ENCODE measurements at regions not wholly inside any gene's neighbourhood (a gene's known extent, or its start where the extent isn't known, plus 50 kb on each side); places are given as distances from the start of the nearest gene placed in this dataset.
A peak's percentile ranks its signal among the peaks of the same experiment; 100 is the strongest.
"Not testable (repeated sequence)": the region's sequence is repeated elsewhere in the genome, so short reads cannot be mapped to it uniquely, and the experiment has no call there.

DNA sequence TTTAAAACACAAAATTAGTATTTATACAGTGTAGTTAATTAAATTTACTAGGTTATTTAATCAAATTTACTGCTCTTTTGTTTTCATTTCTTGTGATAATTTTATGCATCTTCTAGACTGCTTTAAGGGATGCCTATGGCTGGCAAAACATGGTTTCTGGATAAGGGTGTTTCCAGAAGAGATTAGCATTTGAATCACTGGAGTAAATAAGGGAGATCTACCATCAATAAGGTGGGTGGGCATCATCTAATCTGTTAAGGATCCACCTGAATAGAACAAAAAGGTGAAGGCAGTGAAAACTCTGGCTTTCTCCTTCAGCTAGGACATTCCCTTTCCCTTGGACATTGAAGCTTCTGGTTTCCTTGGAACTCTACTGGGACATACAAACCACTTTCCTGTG lies 146.2 kb upstream of the LAMA2 start:
- no peak for DNase-seq

DNA sequence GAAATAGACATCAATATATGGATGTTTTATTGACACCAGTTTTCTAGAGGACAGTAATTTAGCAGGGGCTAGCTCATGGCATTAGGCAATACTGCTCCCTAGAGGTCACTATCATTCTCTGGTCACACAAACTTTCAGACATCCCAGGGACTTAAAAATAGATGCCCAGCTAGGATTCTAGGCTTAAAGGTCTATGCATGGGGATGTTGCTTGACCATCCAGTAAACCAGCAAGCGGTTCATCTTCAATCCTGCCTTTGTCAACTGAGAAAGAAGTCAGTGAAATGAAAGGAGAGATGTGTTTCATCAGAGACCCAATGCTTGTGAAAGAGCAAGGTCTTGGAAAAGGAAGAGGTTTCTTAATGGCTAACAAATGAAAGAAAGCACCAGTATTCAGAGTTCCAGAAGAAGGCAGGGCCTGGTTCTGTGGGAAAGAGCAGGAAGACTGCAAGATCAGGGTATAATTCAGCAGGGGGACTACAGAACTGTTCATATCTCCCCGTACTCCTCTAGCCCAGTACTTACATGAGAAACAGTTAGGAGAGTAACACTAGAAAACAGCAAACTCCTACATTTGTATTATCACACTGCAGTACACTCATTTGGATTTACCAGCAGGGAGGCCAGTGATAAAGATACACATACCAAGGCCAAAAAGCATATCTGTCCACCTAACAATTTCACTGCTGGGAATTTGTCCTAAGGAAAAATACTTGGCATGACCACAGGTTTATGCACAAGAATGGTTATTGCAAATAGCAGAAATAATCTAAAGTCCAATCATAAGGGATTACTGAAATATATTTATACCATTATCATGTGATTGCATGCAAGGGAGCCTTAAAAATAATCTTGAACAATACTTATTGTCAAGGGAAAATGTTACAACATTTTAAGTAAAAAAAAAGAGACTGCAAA lies 151.4 kb upstream of the LAMA2 start:
- DNase-seq = no peak

DNA sequence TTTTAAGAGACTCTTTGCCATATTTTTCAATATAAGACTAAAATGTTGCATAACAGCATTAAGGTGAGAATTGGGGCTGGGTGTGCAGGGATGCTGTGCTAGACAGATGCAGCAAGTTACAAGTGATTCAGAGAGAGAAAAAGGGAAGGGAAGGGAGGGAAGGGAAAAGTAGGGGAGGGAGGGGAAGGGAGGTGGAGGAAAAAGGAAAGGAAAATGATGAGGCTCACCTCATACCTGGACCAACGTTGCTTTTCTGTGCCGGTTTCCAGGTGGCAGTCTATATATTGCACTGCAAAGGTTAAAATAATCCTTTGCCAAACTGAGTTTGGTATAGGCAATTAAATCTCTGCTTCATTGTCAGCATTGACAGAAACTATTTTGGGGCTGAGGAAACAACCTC lies 155.4 kb upstream of the LAMA2 start:
- no peak for DNase-seq

DNA sequence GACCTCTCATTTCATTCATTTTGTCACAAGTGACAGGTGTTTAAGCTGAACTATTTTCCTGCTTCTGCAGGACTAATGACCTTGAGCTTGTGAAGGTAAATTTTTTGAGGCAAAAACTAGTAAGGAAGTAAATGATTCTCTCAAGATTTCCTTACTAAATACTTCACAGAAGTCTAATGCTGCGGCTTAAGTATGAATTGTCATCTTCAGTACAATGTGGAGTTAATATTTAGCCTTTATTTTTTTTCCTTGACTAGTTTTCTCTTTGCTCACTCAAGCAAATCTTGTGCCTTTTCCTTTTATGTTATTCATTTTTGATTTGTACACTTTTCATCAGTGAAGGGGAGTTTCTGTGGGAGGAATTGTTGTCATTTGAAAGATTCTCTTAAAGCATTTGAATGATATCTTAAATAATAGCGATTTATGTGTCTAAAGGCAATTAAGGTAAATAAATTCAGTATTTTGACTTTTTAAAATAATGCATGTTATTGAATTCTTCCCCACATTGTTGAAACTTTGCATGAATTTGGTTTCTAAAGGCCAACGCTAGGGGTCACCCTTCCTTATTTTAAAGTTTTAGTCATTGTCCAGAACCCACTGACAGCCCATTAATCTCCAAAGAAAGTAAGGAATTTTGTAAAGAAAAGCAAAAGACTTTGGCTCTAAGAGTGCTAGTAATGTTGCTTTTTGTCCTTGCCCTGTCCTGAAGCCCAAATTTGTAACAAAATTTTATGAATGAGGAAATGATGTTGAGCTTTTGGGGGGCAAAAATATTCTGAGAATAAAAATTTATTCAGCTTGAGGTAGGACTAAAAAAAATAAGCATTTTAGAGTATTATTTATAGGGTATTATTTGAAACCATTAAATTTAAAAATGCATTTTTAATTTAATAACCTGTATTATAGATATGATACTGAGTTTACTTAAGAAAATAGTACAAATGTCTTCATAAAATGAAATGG lies 157.4 kb upstream of the LAMA2 start:
- peak; percentile 21 for DNase-seq

DNA sequence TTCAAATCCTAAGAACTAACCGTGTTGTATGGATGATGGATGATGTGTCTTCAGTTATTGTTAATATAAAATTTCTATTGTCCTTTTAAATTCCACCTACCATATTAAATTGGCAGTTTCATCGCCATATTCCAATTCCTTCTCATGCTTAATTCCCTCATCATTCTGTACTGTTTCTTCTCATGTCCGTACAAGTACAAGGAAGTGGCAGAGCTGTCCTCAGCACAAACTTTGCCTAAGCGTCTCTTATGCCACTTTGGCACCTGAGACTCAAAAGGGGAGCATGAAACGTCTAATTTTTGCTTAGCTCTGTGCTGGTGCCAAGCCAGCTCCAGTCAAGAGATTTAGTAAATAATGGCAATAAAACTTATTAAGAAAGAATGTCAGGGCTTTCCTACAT lies 158.2 kb upstream of the LAMA2 start:
- DNase-seq = no peak

DNA sequence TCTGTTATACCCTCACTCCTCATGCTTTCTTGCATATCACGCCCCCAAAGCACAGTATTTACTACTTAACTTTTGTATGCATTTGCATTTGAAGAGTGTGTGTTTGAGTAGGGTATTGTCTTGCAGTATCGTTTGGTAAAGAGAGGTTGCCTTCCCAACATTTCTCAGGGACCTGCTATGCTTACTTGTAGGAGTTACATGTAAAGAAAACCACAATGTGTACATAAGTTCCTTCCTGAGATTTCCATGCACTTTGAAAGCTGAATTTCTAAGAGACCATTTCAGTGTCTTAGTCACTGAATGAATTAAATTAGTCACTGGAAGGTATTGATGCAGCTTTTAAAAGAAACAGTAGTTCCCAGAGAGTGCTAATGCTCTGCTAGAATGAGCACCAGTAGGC lies 159.3 kb upstream of the LAMA2 start:
- DNase-seq = no peak

DNA sequence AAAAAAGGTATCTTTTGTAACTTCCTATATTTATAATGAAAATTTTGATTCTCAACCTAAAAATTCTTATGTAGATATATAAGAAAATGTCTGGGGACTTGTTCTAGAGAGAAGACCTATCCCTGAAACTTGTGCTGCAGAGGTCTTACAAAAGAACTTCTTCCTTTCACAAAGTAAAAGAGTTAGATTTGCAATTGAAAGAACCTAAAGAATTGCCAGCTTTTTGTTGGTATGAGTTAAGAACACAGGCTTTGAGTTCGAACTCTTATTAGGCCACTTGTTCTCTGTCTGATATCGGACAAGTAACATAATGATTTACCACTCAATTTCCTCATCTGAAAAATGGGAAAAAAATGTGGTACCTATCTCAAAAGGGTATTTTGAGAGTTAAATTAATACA lies 162.0 kb upstream of the LAMA2 start:
- DNase-seq = no peak

DNA sequence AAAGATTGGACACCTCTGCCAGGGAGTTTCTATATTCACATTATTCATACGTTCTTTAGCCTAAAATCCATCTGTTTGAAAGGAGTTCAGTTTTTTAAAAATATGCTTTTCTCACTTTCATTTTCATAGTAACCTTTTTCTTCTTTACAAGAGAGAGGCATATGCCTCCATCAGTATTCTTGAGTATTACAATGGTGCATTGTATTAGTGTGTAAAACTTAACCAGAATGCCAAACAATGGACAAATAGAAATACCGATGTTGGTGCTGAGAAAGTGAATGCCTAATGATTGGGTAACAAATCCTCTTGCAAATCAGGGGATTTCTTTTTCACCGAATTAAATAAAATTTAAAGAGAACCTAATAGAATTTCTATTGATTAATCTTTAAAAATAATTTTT lies 163.2 kb upstream of the LAMA2 start:
- DNase-seq = no peak

DNA sequence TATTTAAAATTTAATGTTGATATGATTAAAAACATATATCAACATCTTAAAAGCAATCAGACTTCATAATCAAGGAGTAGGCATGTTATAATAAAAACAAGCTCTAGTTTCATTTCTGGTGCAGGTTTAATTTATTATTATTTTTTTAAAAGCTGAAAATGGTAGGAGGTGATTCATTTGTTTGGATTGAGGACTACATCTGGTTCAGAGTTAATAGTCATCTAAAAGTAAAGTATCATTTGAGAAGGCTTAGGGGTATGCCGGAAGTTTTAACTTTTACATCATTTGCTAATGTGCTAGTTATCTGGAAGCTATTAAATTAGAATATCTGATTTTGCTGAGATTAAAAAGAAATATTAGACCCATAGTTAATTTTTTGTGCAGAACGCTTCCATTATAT lies 169.5 kb upstream of the LAMA2 start:
- no peak for DNase-seq

DNA sequence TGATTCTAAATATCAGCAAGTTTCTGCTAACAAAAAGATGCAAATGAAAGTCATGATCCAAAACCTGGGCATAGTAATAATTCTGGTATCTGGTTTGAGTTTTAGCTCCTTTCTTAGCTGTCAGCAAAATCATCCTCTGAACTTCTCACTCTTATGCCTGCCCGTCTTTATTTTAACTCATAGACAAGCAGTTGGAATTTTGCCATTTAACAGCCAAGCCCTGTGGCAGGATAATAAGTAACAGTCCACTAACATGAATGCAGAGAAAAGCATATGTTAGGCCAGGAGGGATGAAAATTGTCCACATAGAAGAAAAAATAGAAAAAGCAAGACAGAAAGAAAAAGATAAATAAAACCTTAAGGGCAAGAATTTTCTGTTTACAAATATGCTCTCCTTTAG lies 170.0 kb upstream of the LAMA2 start:
- DNase-seq = no peak

DNA sequence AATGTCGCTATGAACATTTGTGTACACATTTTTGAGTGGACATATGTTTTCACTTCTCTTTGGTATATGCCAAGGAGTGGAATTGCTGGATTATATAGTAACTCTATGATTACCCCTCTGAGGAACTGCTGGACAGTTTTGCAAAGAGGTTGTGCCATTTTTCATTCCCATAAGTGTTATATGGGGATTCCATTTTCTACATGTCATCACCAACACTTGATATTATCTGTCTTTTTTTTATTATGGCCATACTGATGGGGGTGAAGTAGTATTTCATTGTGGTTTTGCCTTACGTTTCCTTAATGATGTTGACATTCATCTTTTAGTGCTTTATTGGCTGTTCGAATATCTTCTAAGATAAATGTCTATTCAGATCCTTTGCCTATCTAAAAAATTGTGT lies 171.8 kb upstream of the LAMA2 start:
- DNase-seq = no peak

DNA sequence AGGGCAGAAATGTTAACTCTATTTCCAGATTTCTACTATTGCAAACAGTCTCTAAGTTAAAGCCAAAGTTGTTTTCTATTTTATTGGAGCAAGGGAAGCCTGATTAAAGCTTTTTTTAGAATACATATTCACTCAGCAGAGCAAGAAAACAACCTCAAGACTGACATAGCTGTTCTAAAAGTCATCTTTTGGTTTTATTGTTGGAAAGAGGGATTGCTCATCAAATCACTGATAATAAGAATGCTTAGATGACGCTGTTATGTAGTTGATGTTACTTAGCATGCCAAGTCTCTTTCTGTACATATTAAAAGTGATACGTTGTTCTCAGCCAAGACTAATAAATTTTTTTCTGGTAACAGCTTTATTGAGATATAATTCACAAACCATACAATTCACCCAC lies 172.6 kb upstream of the LAMA2 start:
- no peak for DNase-seq

DNA sequence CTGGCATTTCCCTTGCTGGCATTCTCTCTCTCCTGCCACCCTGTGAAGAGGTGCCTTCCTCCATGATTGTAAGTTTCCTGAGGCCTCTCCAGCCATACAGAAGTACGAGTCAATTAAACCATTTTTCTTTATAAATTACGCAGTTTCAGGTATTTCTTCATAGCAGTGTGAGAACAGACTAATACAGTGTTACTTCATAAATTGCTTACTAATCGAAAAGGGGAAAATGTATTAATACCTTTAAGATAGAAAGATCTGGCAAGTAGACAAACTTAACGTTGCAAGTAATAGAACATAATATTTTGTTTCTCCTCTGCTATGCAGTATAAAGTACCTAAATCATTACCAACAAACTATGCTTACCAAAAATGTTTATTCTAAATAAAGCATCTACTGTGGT lies 178.3 kb upstream of the LAMA2 start:
- DNase-seq = no peak

DNA sequence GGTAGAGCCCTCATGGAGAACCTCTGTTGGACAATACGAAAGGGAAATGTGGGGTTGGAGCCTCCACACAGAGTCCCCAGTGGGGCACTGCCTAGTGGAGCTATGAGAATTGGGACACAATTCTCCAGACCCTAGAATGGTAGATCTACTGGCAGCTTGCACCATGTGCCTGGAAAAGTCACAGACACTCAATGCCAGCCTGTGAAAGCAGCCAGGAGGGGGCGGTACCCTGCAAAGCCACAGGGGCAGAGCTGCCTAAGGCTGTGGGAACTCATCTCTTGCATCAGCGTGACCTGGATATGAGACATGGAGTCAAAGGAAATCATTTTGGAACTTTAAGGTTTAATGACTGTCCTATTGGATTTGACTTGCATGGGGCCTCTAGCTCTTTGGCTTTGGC lies 179.1 kb upstream of the LAMA2 start:
- DNase-seq = not testable (repeated sequence)

DNA sequence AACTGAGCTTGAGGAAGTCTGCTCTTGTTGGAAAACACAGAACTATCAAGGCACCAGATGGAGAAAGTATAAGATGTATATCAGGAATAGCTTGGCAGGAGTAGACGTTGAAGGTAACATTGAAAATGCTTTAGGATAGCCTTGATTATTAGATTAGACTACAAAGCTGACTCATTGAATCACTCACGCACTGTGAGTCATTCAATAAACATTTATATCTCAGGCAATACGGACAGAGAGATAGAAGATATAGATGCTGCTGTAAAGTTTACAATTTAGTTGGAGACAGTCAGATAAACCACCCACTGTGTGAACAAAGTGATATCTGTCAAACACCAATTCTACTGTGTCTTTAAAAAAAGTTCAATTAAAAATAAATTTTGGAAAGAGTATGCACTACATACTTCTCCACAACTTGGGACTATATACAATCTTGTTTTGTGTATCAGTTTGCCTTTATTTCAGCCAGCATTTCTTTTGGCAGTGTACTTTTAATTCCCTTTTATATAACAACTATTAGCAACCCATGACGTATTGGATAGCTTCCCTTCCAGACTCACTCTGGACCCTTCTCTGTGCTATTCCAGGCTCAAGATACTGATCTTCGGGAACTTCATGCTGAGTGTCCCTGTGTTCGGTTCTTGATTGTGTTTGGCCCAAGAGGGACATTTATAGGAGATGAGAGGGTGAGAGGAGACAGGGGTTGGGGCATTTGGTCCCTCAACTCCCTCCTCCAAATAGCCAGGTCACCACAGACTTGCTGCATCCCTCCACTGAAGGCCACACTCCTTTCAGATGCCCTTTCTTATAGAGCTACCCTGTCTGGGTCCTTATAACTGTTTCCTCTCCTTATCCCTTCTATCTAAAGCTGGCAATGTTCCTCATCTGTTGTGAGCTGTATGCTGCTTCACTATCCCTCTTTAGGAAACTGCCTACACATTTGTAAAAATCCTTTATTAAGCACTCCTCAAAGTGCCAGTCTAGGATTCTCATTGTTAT lies 176.6 kb upstream of the PTPRK start:
- no peak for DNase-seq

DNA sequence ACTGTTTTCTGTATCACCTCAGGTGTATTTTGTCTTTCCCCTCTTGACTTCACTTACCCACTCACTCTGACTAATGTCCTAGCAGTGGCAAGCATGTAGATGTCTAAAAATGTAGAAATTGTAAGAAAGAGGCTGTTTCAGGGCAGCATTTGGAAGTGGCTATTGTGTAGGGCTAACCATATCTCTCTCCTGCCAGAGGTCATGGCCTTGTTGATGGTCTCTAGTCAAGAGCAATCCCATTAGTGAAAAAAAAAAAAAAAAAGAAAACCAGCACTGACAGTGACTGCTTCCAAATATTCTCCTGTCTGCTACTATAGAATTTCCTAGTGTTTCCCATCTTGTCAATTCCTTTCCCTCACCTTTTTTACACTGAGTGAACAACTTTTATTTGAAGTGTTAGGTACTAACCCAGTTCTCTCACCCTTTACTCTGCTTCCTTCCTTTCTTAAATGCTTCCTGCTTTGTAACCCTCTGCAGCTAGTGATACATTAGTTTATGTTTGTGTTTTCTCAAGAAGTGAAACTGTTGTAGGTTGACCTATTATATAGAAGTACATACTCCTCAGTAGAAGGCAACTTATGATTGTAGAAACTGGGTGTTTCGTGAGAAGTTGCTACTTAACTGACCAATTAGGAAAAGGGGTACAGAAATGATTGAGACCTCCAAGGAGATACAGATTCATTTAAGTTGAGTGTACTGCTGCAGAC lies 174.1 kb upstream of the PTPRK start:
- no peak for DNase-seq

DNA sequence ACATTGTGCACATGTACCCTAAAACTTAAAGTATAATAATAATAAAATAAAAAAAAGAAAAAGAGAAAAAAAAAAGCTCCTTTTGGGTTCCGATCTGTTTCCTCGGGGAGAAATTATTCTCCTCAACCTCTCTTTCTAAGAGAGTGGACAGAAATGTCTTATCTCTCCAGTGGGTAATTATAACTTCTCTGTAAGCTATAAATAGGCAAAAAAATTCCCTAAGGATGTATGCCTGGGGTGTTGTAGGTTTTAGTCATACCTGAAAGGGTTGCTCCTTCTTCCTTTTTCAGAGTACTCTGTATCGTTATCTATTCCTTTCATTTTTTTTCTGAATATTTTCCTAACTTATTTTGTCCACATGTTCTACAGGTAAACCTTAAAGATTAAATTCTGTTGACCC lies 169.7 kb upstream of the PTPRK start:
- no peak for DNase-seq

DNA sequence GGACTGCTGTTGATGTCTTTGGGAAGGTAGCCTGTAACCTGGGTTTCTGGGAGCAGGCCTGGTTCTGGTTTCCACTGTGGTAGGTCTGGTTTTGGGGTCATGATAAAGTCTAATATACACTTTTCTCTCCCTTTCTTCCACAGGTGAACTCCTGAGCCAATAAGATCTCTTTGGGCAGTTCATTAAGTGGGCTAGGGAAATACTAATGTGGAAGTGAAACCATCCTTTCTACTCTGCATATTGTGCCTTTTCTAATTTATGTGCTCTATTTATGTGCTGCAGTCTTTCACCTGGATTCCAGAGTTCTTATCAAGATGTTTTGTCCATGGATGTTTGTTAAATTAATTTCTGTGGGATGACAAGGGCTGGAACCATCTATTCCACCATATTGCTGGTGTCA lies 165.7 kb upstream of the PTPRK start:
- DNase-seq = no peak

DNA sequence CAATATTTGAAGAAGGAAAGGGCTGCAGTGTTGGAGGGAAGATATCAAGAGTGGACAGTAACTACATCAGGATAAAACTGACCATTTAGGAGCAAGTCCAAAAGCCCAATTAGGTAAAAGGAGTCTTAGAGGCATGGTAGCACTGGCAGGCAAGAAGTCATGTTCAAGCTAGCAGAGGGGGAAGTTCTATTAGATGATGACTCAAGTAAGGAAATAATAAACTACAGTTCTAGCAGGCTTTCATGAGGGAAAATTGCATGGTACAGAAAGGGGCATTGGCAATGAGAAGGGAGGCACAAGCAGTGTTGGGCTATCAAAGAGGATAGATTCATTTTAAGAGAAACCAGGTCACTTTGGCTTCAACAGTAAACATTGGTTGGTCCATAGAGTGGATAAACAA lies 156.1 kb upstream of the PTPRK start:
- DNase-seq = no peak

DNA sequence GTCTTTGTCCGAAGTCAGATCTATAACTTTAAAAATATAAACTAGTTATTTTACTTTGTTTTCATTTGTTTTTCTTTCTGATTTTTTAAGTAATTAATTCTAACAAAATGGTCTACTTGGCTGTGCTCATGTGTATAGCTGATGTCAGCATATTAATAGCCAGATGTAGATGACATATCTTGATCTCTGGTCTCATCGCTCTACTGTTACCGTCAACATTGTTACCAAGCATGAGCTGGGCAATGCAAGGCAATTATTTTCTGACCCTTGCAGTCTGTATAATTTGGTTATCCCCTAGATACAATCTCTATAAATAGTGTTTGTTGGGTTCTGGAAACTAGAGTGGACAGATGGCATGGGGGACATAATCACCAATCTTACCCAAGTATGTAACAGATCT lies 151.6 kb upstream of the PTPRK start:
- no peak for DNase-seq

DNA sequence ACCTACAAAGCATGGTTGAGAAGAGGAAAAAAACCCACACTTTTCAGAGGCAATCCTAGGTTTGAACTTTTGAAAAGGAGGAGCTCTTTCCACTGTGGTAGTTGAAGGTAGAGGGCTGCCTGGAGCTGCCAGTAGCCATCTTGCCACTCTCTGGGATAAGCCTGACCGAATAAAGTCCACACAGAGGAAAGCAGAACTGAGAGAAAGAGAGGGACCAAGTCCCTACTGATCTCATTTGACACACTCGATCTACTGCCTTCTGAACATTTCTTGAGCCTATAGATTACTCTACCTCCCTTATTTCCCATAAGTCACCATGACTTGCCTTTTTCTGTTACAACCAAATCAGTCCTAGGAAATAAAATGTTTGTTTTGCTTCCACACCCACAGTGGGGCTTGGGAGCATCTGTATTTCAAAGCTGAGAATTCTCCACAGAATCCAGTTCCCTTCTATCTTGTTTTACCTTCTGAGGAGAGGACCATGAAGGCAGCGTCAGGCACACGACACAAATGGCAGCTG lies 147.0 kb upstream of the PTPRK start:
- no peak for DNase-seq

DNA sequence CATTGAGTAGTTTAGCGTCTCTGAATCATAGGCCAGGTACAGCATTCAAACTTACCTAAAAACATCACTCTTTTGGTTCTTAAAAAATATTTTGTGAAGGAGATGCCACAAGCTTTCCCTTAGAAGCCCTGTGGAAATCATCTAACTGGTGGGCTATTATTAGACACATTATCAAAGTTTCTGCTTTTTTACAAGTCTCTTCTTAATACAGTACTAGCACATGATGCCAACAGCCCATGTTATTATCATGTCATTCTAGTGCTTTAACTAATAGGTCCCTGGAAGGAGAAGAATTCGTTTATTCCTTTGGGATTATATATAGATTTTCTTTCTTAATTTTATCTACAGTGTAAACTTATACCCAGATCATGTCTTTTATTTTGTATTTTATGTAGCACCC lies 146.0 kb upstream of the PTPRK start:
- no peak for DNase-seq

Measured in hindlimb muscle (tissue), 1 donor.